HG03025 (cell line): ENCODE measurements at regions not wholly inside any gene's neighbourhood (a gene's known extent, or its start where the extent isn't known, plus 50 kb on each side); places are given as distances from the start of the nearest gene placed in this dataset.
A peak's percentile ranks its signal among the peaks of the same experiment; 100 is the strongest.
"Not testable (repeated sequence)": the region's sequence is repeated elsewhere in the genome, so short reads cannot be mapped to it uniquely, and the experiment has no call there.

Experiments used
- ATAC-seq: cut with Tn5 transposase; IDR thresholded peaks from one replicate; pipeline ENCODE4 v1.9.1; 2021; ENCODE audit warnings: mild to moderate bottlenecking, moderate library complexity; ENCODE audit not compliant: unreplicated experiment, low FRiP score

- ATAC-seq, result not testable (repeated sequence)
Measured at GRCh38 chr3:48101301-48101650, 85.1 kb upstream of the MAP4 start.

- no peak for ATAC-seq
Measured at GRCh38 chr3:48092270-48092669, 76.1 kb upstream of the MAP4 start.

- ATAC-seq, result no peak
Measured at GRCh38 chr3:48090166-48090939, 74.1 kb upstream of the MAP4 start.

GRCh38 chr3:48088749-48089466 is 72.7 kb upstream of the MAP4 start:
- peak; percentile 90 for ATAC-seq

GRCh38 chr3:48088056-48088748 is 72.0 kb upstream of the MAP4 start:
- peak; percentile 41 for ATAC-seq

- ATAC-seq, result no peak
Measured at GRCh38 chr3:48086705-48087104, 70.5 kb upstream of the MAP4 start.

GRCh38 chr3:48084929-48085328 is 68.7 kb upstream of the MAP4 start:
- ATAC-seq, result no peak

GRCh38 chr3:48084170-48084569 is 68.0 kb upstream of the MAP4 start:
- no peak for ATAC-seq

- no peak for ATAC-seq
Measured at GRCh38 chr3:48082580-48083184, 66.5 kb upstream of the MAP4 start.

GRCh38 chr3:48077815-48078214 is 61.6 kb upstream of the MAP4 start:
- no peak for ATAC-seq

- ATAC-seq, result no peak
Measured at GRCh38 chr3:48070030-48070429, 53.8 kb upstream of the MAP4 start.

GRCh38 chr3:48069339-48069738 is 53.1 kb upstream of the MAP4 start:
- ATAC-seq, result no peak

- ATAC-seq, result no peak
Measured at GRCh38 chr3:48068886-48069285, 52.7 kb upstream of the MAP4 start.

GRCh38 chr3:48068320-48068719 is 52.1 kb upstream of the MAP4 start:
- not testable (repeated sequence) for ATAC-seq

GRCh38 chr3:48067271-48067670 is 51.1 kb upstream of the MAP4 start:
- no peak for ATAC-seq
